H9 (cell line): ENCODE measurements at regions not wholly inside any gene's neighbourhood (a gene's known extent, or its start where the extent isn't known, plus 50 kb on each side); places are given as distances from the start of the nearest gene placed in this dataset.

ENCODE experiments used
- DNase-seq: peaks from one replicate; pipeline ENCODE4 v3.0.0-alpha.2; 2017
- H2AFZ ChIP-seq: one replicate; pipeline ENCODE4 v1.6.1; 2013; ENCODE audit warnings: mild to moderate bottlenecking, low read length, control low read depth, moderate library complexity
- H2AK5ac ChIP-seq: 2 replicates; pipeline ENCODE4 v1.6.1; 2013; ENCODE audit warnings: low read length, control low read depth, mixed read lengths; ENCODE audit not compliant: insufficient read length
- H2BK120ac ChIP-seq: one replicate; pipeline ENCODE4 v1.6.1; 2013; ENCODE audit warnings: low read depth, mild to moderate bottlenecking, low read length, control low read depth, inconsistent platforms; ENCODE audit not compliant: poor library complexity, severe bottlenecking
- H2BK12ac ChIP-seq: 2 replicates; pipeline ENCODE4 v1.6.1; 2013; ENCODE audit warnings: low read length, control low read depth, mixed read lengths, low read depth; ENCODE audit not compliant: insufficient read length
- H2BK15ac ChIP-seq: 2 replicates; pipeline ENCODE4 v1.6.1; 2013; ENCODE audit warnings: low read depth, low read length, control low read depth
- H2BK20ac ChIP-seq: one replicate; pipeline ENCODE4 v1.6.1; 2013; ENCODE audit warnings: low read depth, mild to moderate bottlenecking, low read length, control low read depth, inconsistent platforms; ENCODE audit not compliant: poor library complexity, severe bottlenecking
- H2BK5ac ChIP-seq: 2 replicates; pipeline ENCODE4 v1.6.1; 2013; ENCODE audit warnings: low read length, control low read depth, mixed read lengths; ENCODE audit not compliant: insufficient read length
- H3K14ac ChIP-seq: 2 replicates; pipeline ENCODE4 v1.6.1; 2013; ENCODE audit warnings: low read length, control low read depth; ENCODE audit not compliant: insufficient read depth
- H3K18ac ChIP-seq: 2 replicates; pipeline ENCODE4 v1.6.1; 2013; ENCODE audit warnings: low read depth, mild to moderate bottlenecking, mixed read lengths, low read length, control low read depth; ENCODE audit not compliant: insufficient read length
- H3K23ac ChIP-seq: 2 replicates; pipeline ENCODE4 v1.6.1; 2013; ENCODE audit warnings: low read length, control low read depth, mixed read lengths, low read depth; ENCODE audit not compliant: insufficient read length
- H3K23me2 ChIP-seq: 2 replicates; pipeline ENCODE4 v1.6.1; 2013; ENCODE audit warnings: low read depth, mild to moderate bottlenecking, mixed read lengths, low read length, control low read depth; ENCODE audit not compliant: insufficient read length, poor library complexity, severe bottlenecking
- H3K27ac ChIP-seq: 2 replicates; pipeline ENCODE4 v1.5.1; 2013; ENCODE audit warnings: low read length, control low read depth, mixed read lengths, low read depth; ENCODE audit not compliant: insufficient read length
- H3K27me3 ChIP-seq: 2 replicates; pipeline ENCODE4 v1.6.1; 2013; ENCODE audit warnings: low read length, control low read depth, inconsistent platforms; ENCODE audit not compliant: insufficient read depth
- H3K4ac ChIP-seq: 2 replicates; pipeline ENCODE4 v1.6.1; 2013; ENCODE audit warnings: low read depth, mild to moderate bottlenecking, control low read depth, inconsistent platforms, low read length, moderate library complexity
- H3K4me1 ChIP-seq: 2 replicates; pipeline ENCODE4 v1.6.1; 2013; ENCODE audit warnings: low read length, control low read depth, inconsistent platforms; ENCODE audit not compliant: insufficient read depth
- H3K4me2 ChIP-seq: 2 replicates; pipeline ENCODE4 v1.6.1; 2013; ENCODE audit warnings: low read length, control low read depth, mixed read lengths; ENCODE audit not compliant: insufficient read length, insufficient read depth
- H3K56ac ChIP-seq: 2 replicates; pipeline ENCODE4 v1.6.1; 2013; ENCODE audit warnings: low read depth, mild to moderate bottlenecking, mixed read lengths, low read length, control low read depth; ENCODE audit not compliant: insufficient read length
- H3K79me1 ChIP-seq: 2 replicates; pipeline ENCODE4 v1.6.1; 2013; ENCODE audit warnings: low read depth, mild to moderate bottlenecking, moderate library complexity, low read length, control low read depth, inconsistent platforms; ENCODE audit not compliant: insufficient read depth, poor library complexity, severe bottlenecking
- H3K79me2 ChIP-seq: 2 replicates; pipeline ENCODE4 v1.6.1; 2013; ENCODE audit warnings: low read length, control low read depth, inconsistent platforms; ENCODE audit not compliant: insufficient read depth
- H3K9ac ChIP-seq: 2 replicates; pipeline ENCODE4 v1.6.1; 2013; ENCODE audit warnings: low read length, control low read depth, mixed read lengths; ENCODE audit not compliant: insufficient read length; ENCODE audit errors: extremely low read depth
- H3K9me3 ChIP-seq: one replicate; pipeline ENCODE4 v1.6.1; 2013; ENCODE audit warnings: low read depth, low read length, inconsistent platforms; ENCODE audit not compliant: control insufficient read depth
- H3T11ph ChIP-seq: one replicate; pipeline ENCODE4 v1.6.1; 2013; ENCODE audit warnings: mild to moderate bottlenecking, low read length, control low read depth, inconsistent platforms
- H4K20me1 ChIP-seq: one replicate; pipeline ENCODE4 v1.6.1; 2013; ENCODE audit not compliant: control insufficient read depth, insufficient read length, insufficient read depth
- H4K5ac ChIP-seq: 2 replicates; pipeline ENCODE4 v1.6.1; 2013; ENCODE audit warnings: low read depth, mild to moderate bottlenecking, mixed read lengths, low read length, control low read depth; ENCODE audit not compliant: insufficient read length
- H4K8ac ChIP-seq: replicated peaks from 2 replicates; pipeline ENCODE4 v1.6.1; 2013; ENCODE audit warnings: low read length, control low read depth, mixed read lengths, low read depth; ENCODE audit not compliant: insufficient read length
- H4K91ac ChIP-seq: 2 replicates; pipeline ENCODE4 v1.6.1; 2013; ENCODE audit warnings: low read depth, mild to moderate bottlenecking, moderate library complexity, mixed read lengths, low read length, control low read depth; ENCODE audit not compliant: insufficient read length
- H3K27ac Mint-ChIP-seq, 3 experiments: 2 replicates in 2 of 3; 3 replicates in 1 of 3; pipeline ENCODE4 v1.8.0; 2020 to 2021; ENCODE audit warnings: mixed read lengths in 3 of 3, mild to moderate bottlenecking in 1 of 3, moderate library complexity in 1 of 3
- H3K27me3 Mint-ChIP-seq: 2 replicates; pipeline ENCODE4 v1.8.0; 2021; ENCODE audit warnings: low read depth, mild to moderate bottlenecking, moderate library complexity, mixed read lengths
- H3K36me3 Mint-ChIP-seq, 3 experiments: 2 replicates in 2 of 3; 3 replicates in 1 of 3; pipeline ENCODE4 v1.8.0; 2020 to 2021; ENCODE audit warnings: low read depth in 3 of 3, mixed read lengths in 3 of 3; ENCODE audit not compliant: insufficient read depth in 1 of 3
- H3K4me1 Mint-ChIP-seq, 2 experiments: 2 replicates each; pipeline ENCODE4 v1.8.0; 2020; ENCODE audit warnings: mixed read lengths in 2 of 2
- H3K4me3 Mint-ChIP-seq, 2 experiments: 2 replicates in 1 of 2; 3 replicates in 1 of 2; pipeline ENCODE4 v1.8.0; 2020 to 2021; ENCODE audit warnings: mild to moderate bottlenecking in 2 of 2, mixed read lengths in 2 of 2, moderate library complexity in 1 of 2
- H3K9me3 Mint-ChIP-seq, 2 experiments: 2 replicates in 1 of 2; 3 replicates in 1 of 2; pipeline ENCODE4 v1.8.0; 2020; ENCODE audit warnings: mild to moderate bottlenecking in 2 of 2, mixed read lengths in 2 of 2, moderate library complexity in 1 of 2
- WGBS: extraction: QIAGEN DNeasy Blood & Tissue Kit; methylation state at CpG from one replicate; pipeline ENCODE4 v1.1.7; 2013; ENCODE audit warnings: missing lambda C conversion rate, low lambda C conversion rate, mixed read lengths; ENCODE audit not compliant: insufficient read length; ENCODE audit errors: extremely low coverage; 5-methylcytosine and 5-hydroxymethylcytosine counted together
- TF ChIP-seq, protein P1 (sequence below): fragments of 200-600 bp; sonication (generic); conservative IDR thresholded peaks from 3 replicates; pipeline ENCODE4 v1.8.0; 2021; ENCODE audit warnings: antibody characterized with exemption, mild to moderate bottlenecking

DNA sequence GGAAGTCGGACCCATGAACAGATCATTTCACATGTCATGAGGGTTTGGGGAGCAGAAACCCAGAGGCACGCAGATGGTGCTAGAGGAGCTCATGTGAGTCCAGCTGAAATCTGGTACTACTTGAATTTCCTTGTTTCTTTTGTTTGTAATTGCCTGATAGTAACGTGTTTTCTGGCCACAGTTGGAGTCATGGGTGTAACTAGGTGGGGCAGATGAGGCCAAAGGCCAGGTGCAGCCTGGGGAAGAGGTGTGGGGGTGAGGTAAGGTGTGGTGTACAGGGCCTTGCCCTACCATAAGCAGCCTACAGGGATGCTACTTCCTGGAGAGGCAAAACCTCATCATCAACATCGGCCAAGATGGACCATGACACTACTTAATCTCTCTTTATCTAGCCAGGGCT lies 271.4 kb downstream of the PTTG2 start:
- Histone ChIP-seq H4K20me1 (no peaks in the 10 kb centered on the region), H2AFZ (no peak overlapping the region), H4K5ac (no peak overlapping the region), H3K79me1 (no peaks in the 10 kb centered on the region), H3K23ac (no peak overlapping the region), H3K27ac (no peak overlapping the region), H4K91ac (no peak overlapping the region), H3K4me1 (no peaks in the 10 kb centered on the region; the same call in 1 of the 2 replicates), H3K14ac (no peak overlapping the region), H3K18ac (no peak overlapping the region), H3K56ac (no peak overlapping the region), H3K9me3 (no peaks in the 10 kb centered on the region), H4K8ac (no peak overlapping the region), H3T11ph (no peak overlapping the region), H2BK120ac (no peak overlapping the region), H3K4me2 (no peak overlapping the region), H2BK12ac (no peak overlapping the region), H2BK15ac (no peak overlapping the region), H3K23me2 (no peaks in the 10 kb centered on the region), H3K79me2 (no peaks in the 10 kb centered on the region), H3K4ac (no peak overlapping the region), H3K9ac (no peak overlapping the region), H2BK5ac (no peak overlapping the region), H3K27me3 (no peaks in the 10 kb centered on the region), H2AK5ac (no peak overlapping the region), H2BK20ac (no peak overlapping the region)
- no CpG with 5 or more reads among the region's 4 CpGs for WGBS
- 0 out of 4 replicates have a peak, but pooled peaks cover 0 to under 1% of the 10 kb centered on the region in 2 experiments for H3K4me1 Mint-ChIP-seq
- H3K36me3 Mint-ChIP-seq = no peaks in the 10 kb centered on the region
- H3K27me3 Mint-ChIP-seq = peaks cover 3% of the 10 kb centered on the region
- TF ChIP-seq, protein P1, sequence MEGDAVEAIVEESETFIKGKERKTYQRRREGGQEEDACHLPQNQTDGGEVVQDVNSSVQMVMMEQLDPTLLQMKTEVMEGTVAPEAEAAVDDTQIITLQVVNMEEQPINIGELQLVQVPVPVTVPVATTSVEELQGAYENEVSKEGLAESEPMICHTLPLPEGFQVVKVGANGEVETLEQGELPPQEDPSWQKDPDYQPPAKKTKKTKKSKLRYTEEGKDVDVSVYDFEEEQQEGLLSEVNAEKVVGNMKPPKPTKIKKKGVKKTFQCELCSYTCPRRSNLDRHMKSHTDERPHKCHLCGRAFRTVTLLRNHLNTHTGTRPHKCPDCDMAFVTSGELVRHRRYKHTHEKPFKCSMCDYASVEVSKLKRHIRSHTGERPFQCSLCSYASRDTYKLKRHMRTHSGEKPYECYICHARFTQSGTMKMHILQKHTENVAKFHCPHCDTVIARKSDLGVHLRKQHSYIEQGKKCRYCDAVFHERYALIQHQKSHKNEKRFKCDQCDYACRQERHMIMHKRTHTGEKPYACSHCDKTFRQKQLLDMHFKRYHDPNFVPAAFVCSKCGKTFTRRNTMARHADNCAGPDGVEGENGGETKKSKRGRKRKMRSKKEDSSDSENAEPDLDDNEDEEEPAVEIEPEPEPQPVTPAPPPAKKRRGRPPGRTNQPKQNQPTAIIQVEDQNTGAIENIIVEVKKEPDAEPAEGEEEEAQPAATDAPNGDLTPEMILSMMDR = no peak
- H3K27ac Mint-ChIP-seq = no peak overlapping the region
- DNase-seq = no peak
- no peak overlapping the region for H3K4me3 Mint-ChIP-seq
- H3K9me3 Mint-ChIP-seq = no peaks in the 10 kb centered on the region
